Prostate gland (tissue), 2 donors: ENCODE measurements at regions not wholly inside any gene's neighbourhood (a gene's known extent, or its start where the extent isn't known, plus 50 kb on each side); places are given as distances from the start of the nearest gene placed in this dataset.

Source experiments
- POLR2A ChIP-seq: fragments of 450-650 bp; IDR thresholded peaks from one replicate; pipeline ENCODE4 v1.6.1; 2016; ENCODE audit warnings: antibody characterized with exemption, mild to moderate bottlenecking
- POLR2AphosphoS5 ChIP-seq: sonication (generic); formaldehyde crosslinking; IDR thresholded peaks from one replicate; pipeline ENCODE4 v1.6.1; 2017; ENCODE audit warnings: antibody characterized with exemption
- TF ChIP-seq, protein P1 (sequence below), 4 experiments: fragments of 200-600 bp in 2 of 4; fragments of 450-650 bp in 2 of 4; sonication (generic) in 2 of 4; IDR thresholded peaks; 1 replicate in 3 of 4; 2 replicates in 1 of 4; pipeline ENCODE4 v1.5.1; 2016 to 2019; ENCODE audit warnings: antibody characterized with exemption in 4 of 4, mild to moderate bottlenecking in 2 of 4, moderate library complexity in 2 of 4

DNA sequence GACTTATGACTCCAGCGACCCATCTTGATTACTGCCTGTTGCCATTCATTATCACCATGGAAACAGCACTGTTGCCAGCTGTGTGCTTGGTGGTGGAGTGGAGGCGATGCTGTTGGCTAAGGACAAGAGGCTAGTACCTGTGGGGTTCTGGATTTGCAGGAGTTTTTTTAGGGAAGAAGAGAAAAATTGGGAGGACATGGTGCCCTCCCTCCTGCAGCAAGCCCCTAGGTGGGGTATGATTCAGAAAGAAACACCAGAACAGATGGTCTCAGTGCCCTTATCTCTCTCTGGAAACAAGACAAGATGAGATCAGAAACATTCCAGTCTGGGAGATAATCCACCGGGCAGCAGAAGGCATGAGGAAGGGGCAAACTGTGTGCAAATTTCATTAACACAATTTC lies 87.8 kb upstream of the TLR4 start:
- TF ChIP-seq, protein P1, sequence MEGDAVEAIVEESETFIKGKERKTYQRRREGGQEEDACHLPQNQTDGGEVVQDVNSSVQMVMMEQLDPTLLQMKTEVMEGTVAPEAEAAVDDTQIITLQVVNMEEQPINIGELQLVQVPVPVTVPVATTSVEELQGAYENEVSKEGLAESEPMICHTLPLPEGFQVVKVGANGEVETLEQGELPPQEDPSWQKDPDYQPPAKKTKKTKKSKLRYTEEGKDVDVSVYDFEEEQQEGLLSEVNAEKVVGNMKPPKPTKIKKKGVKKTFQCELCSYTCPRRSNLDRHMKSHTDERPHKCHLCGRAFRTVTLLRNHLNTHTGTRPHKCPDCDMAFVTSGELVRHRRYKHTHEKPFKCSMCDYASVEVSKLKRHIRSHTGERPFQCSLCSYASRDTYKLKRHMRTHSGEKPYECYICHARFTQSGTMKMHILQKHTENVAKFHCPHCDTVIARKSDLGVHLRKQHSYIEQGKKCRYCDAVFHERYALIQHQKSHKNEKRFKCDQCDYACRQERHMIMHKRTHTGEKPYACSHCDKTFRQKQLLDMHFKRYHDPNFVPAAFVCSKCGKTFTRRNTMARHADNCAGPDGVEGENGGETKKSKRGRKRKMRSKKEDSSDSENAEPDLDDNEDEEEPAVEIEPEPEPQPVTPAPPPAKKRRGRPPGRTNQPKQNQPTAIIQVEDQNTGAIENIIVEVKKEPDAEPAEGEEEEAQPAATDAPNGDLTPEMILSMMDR (IDR thresholded peaks at IDR 0.05): no peak
- TF ChIP-seq POLR2A (no peak), POLR2AphosphoS5 (no peak)
